ENCODE measurements at regions not wholly inside any gene's neighbourhood (a gene's known extent, or its start where the extent isn't known, plus 50 kb on each side); places are given as distances from the start of the nearest gene placed in this dataset.
A peak's percentile ranks its signal among the peaks of the same experiment; 100 is the strongest.

DNA sequence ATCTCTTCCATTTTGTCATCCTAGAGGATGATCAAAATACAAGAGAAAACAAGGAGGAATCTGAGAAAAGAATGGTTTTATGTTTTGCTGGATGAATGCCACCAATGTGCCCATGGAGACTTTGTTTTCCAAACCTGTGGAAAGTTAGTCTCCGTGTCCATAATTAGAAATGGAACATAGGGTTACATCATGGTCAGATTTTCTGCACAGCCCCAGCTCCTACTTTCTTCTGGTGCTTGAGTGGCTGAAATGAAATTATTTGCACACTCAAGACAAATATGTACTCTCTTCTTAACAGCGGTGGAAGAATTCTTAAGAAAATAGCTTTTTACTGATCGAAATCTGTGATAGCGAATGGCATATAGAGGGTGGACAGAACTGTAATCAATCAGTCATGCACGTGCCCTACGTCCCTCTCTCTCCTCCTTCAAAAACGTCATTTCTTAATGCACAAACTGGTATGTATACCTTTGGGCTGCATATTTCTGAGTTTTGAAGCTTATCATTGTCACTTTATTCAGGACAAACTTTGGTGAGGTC lies 825.2 kb downstream of the AACS start:
- no peak for DNase-seq (ENCODE audit: low spot score)

- DNase-seq (ENCODE audit: low spot score) = no peak
Measured at GRCh38 chr12:125890971-125891370, 825.7 kb downstream of the AACS start.

- no peak for DNase-seq (ENCODE audit: low spot score)
Measured at GRCh38 chr12:125892276-125892675, 827.0 kb downstream of the AACS start.

DNA sequence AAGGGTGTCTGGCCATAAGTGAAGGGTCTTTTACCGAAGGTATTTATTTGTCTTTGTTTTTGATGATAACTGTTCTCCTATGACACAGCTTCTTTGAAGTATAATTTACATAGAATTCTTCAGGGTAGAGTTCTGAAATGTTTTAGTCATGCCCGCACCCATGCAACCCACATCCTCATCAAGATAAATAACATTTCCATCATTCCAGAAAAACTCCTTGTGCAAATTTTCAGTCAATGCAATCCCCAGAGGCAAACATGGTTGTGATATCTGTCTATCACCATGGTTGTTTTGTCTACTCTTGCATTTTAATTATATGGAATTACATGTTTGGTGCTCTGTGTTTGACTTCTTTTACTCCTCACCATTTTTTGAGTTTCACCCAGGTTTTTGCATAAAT lies 837.8 kb downstream of the AACS start:
- DNase-seq (ENCODE audit: low spot score) = no peak

DNA sequence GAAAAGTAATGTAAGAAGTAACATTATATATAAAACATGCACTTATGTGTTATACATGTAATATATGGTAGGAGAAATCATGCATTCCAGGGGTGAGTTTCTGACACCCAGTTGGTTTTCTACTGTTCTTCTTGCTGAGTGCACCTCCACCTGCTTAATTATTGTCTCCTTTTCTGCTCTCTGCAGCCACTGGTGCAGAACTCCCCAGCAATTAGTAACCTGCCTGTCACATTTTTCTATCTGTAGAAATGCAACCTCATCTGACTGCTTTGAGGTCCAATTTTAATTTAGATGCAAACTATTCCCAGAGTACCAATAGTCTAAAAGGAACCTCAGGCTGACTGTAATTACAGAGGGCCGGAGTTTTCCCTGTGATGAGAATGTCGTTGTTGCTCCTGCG lies 842.1 kb downstream of the AACS start:
- DNase-seq (ENCODE audit: low spot score) = no peak

- DNase-seq (ENCODE audit: low spot score) = no peak
Measured at GRCh38 chr12:125919856-125920470, 854.7 kb downstream of the AACS start.

DNA sequence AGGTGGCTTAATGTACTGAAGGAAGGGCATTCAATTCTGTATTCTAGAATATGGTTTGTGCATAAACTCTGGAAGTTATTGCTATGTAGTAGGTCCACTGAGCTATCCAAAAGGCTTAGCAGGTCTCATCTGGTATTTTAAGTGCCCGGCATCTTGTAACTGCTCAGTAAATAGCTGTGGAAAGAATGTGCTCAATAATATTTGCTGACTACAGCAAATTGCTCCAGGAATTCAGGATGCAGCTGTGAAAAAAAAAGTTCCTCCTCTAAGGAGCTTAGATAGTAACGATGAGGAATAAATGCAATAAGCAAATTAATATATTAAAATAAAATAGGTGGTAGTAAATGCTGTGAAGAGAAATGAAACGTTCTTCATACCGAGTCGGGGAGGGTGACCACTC lies 857.1 kb downstream of the AACS start:
- DNase-seq (ENCODE audit: low spot score) = no peak

DNA sequence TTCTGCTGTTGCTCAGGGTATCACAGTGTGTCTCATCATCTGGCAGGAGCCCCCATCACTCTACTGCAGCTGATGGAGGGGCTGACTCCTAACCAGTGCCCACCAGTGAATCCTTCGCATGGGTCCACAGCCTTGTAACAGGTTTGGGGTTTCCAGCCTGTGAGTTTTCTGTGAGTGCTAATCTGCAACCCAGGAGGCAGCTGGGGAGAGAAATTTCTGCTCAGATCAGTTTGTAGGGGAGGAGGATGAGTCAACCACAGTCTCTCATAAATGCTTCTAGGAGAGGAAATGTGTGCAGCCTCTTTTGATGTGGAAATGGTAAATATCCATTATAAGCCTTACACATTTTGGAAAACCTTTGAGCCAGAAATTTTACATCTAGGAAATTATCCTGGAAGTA lies 871.3 kb downstream of the AACS start:
- DNase-seq (ENCODE audit: low spot score) = no peak

DNA sequence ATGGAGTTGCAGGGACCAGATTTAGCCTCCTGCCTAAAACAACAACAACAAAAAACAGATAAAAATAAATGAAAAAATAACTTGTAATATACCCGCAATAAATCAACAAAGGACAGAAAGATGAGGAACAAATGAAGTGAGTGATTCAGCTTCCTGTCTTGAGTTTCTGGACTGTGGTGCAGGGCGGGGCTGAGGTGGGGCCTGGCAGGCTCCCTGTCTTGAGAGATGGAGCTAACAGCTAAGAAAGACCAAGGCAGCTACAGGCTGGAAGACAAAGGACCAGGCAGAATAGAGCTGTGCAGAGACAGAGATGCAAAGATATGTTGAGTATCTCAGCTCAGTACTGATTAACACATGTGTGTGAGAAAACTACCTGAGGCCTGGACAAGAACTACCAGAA lies 879.2 kb downstream of the AACS start:
- no peak for DNase-seq (ENCODE audit: low spot score)

DNA sequence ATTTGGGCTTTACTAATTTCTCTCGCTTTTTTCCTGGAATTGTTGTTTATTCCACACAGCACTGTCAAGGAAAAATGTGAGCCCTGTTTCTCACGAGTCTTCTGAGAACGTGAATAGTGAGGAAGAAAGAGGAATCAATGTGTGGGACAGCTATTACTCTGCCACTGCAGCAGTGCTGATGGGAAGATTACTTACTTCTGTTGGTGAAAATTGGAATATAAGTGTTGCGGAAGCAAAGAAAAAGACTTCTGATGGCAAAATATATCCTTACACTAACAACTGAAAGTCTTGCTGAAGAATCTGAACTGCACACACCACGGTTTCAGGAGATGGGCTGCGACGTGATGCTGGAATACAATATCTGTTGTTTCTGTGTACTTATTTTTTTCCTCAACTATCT lies 884.2 kb downstream of the AACS start:
- no peak for DNase-seq (ENCODE audit: low spot score)

DNA sequence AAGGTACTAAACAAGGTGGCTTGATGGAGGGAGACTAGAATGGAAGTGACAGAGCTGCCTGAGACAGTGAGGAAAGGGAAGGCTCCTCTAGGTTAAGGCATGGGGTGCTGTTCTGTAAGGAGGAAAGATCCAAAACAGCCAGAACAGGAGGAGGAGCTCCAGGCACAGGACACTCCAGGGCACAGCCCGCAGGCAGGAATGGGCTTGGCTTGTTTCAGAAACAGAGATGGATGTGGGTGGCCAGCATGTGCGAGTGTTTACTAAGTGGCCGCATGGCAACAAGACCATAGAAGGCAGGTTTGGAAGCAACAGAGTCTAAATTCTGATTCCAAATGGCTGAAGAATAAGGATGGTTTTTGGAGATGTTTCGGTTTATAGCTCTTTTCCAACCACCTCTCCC lies 889.1 kb downstream of the AACS start:
- DNase-seq (ENCODE audit: low spot score) = no peak

DNA sequence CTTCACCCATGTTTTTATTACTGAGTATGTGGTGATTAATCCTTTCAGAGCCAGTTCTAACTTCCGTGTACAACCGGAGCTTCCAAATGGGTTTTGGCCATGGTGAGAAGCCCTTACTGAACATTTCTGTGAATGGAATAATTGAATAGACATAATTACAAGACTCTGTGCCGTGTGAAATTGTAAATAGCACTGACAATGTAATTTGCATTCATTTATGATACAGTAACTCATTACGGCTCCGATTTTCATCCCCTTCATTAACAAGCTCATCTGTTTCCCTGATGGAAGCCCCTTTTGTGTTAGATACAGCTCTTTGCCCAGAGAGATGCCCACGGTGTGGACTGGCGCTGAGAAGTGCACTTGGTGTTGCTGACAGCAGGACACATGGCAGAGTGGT lies 891.0 kb downstream of the AACS start:
- DNase-seq (ENCODE audit: low spot score) = no peak

GRCh38 chr12:125966641-125967040 lies 901.4 kb downstream of the AACS start:
- no peak for DNase-seq (ENCODE audit: low spot score)

DNA sequence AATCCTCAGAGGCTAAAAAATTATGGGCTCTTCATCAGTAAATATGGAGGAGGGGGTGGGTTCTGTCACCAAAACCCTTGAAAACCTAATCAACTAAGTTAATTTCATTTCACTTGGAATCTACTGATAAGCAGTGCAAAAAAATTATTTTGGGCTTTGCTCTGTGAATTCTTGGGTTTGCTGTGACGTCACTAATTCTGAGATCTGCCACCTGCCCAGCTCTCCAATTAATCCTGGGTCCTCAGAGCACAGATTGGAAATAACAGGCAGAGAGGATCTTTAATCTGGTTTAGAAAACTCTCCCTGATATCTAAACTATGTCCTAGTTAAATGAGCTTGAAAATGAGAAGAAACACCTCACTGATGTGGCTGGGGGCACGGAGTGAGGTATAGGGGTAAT lies 903.2 kb downstream of the AACS start:
- DNase-seq (ENCODE audit: low spot score) = no peak

DNA sequence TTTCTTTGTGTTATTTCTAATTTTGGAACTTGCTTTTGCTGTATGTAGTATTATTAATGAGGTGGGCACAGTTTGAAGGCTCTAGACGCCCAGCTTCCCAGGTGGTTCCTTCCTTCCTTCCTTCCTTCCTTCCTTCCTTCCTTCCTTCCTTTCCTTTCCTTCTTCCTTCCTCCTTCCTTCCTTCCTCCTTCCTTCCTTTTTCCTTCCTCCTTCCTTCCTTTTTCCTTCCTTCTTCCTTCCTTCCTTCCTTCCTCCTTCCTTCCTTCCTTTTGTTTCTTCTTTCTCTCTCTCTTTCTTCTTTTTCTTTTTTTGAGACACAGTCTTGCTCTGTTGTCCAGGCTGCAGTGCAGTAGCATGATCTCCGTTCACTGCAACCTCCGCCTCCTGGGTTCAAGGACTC lies 906.7 kb downstream of the AACS start:
- no peak for DNase-seq (ENCODE audit: low spot score)

GRCh38 chr12:125978286-125978685 lies 913.1 kb downstream of the AACS start:
- no peak for DNase-seq (ENCODE audit: low spot score)

GRCh38 chr12:125981610-125982253 lies 916.5 kb downstream of the AACS start:
- no peak for DNase-seq (ENCODE audit: low spot score)

DNA sequence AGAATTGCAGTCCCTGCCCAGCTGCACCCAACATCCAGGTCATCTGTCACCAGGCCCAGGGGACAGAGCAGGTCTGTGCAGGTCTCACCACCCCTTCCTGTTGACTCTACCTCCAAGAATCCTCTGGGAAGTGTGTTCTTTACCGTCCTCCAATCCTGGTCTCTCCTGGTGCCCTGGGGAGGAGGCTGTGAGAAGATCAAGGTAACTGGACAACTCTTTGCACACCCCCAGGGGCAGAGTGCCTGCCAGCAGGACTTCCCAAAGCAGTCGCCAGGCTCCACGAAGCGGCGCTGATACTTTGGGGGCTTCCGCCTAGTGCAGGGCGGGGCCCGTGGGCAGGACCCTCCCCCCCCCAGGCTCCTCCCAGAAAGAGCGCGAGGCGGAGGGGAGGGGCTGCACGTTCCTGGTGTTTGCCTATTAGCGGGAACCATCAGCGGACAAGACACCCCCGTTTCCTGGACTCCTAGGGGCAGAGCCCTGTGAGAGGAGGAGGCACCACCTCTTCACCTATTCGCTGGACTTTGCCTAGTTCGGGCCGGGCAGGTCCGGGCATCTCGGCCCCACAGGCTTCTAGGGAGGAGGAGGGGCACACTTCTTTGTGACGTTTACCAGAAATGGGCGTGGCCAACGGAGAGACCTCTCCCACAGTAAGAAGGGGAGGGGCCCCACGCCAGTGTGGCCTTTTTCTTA lies 918.0 kb downstream of the AACS start:
- no peak for DNase-seq (ENCODE audit: low spot score)

- no peak for DNase-seq (ENCODE audit: low spot score)
Measured at GRCh38 chr12:125983784-125984500, 918.7 kb downstream of the AACS start.

DNA sequence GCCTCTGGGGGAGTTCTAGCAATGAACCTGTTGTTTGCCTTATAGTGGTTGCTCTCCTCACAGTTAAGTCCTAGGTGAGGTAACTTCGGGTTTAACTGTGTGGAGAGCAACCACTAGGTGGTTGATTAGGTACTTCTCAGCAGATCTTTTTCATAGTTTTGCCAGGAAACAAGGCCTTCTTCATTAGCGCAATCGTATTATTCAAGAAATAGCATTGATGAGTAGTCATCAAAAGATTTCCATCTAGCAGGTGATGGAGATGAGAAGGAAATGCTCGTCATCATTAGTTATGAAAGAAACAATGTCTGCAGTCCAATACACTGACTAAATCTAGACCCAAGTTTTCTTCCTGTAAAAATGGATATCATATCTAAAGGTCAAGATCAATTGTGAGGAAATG lies 923.3 kb downstream of the AACS start:
- no peak for DNase-seq (ENCODE audit: low spot score)

DNA sequence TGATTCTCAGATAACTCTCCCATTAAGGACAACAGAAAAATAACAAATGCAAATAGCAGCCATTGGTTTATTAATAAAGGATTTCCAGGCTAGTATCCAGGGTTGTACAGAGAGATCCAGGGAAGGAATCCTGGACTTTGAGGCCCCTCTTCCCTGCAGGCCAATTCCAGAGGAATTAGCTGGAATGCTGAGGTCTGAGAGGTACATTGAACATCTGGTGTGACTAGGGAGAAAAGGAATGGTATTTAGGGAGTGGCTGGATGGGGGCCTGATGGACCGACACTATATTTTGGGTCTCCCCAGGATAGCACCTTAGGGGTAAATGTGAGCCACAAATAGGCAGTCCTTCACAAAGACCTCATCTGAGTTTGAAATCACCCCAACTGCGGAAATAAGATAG lies 924.5 kb downstream of the AACS start:
- no peak for DNase-seq (ENCODE audit: low spot score)

GRCh38 chr12:125996443-125996842 lies 931.2 kb downstream of the AACS start:
- no peak for DNase-seq (ENCODE audit: low spot score)

DNA sequence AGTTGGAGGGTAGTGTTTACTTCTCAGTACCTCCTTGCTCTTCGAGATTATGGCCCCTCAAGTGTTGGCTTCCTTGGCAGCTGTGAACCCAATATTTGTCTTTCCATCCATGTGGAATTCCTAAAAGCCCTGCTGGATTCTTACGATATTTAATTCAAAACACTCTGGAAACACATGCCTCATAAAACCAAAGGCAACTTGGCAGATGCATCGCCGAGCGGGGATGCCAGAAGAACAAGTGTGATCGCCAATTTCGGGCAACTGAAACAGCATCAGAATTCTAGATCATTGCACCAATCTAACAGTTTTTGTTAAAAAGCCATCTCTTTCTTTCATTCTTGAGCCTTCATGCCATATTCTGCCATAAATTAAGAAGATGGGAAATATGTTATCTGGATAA lies 934.4 kb downstream of the AACS start:
- DNase-seq (ENCODE audit: low spot score) = peak; percentile 43
